DND-41 (cell line): ENCODE measurements at regions not wholly inside any gene's neighbourhood (a gene's known extent, or its start where the extent isn't known, plus 50 kb on each side); places are given as distances from the start of the nearest gene placed in this dataset.

Source experiments
- ATAC-seq: fragments of 200-7000 bp; cut with Tn5 transposase; 3 replicates; pipeline ENCODE4 v1.9.1; 2021; ENCODE audit warnings: low read depth; ENCODE audit not compliant: insufficient read depth
- DNase-seq: peaks from one replicate; pipeline ENCODE4 v3.0.0-alpha.2; 2020
- H2AFZ ChIP-seq: 2 replicates; pipeline ENCODE4 v1.6.0; 2012; ENCODE audit warnings: low read depth, low read length
- H3K27ac ChIP-seq: 2 replicates; pipeline ENCODE4 v1.5.1; 2012; ENCODE audit warnings: low read length, inconsistent platforms
- H3K27me3 ChIP-seq: fragments of 200-600 bp; sonication (generic); 2 replicates; pipeline ENCODE4 v1.6.0; 2012; ENCODE audit warnings: low read length, mild to moderate bottlenecking, inconsistent platforms; ENCODE audit not compliant: insufficient read depth, poor library complexity
- H3K36me3 ChIP-seq: 2 replicates; pipeline ENCODE4 v1.5.1; 2012; ENCODE audit warnings: low read length, inconsistent platforms; ENCODE audit not compliant: insufficient read depth
- H3K4me1 ChIP-seq: 2 replicates; pipeline ENCODE4 v1.5.1; 2012; ENCODE audit warnings: mild to moderate bottlenecking, low read length; ENCODE audit not compliant: insufficient read depth
- H3K4me2 ChIP-seq: 2 replicates; pipeline ENCODE4 v1.6.0; 2012; ENCODE audit warnings: mild to moderate bottlenecking, moderate library complexity, low read length, inconsistent platforms; ENCODE audit not compliant: insufficient read depth
- H3K4me3 ChIP-seq, 2 experiments: fragments of 200-600 bp in 1 of 2; shearing (Covaris generic) in 1 of 2; 2 replicates each; pipeline ENCODE4 v1.5.1; 2012 to 2016; ENCODE audit warnings: inconsistent platforms in 2 of 2, low read length in 2 of 2, mild to moderate bottlenecking in 2 of 2, low read depth in 1 of 2, moderate library complexity in 1 of 2
- H3K79me2 ChIP-seq: 2 replicates; pipeline ENCODE4 v1.6.0; 2012; ENCODE audit warnings: low read length, inconsistent platforms; ENCODE audit not compliant: insufficient read depth
- H3K9ac ChIP-seq: 2 replicates; pipeline ENCODE4 v1.6.0; 2012; ENCODE audit warnings: low read depth, mild to moderate bottlenecking, inconsistent platforms, low read length, moderate library complexity
- H3K9me3 ChIP-seq: 2 replicates; pipeline ENCODE4 v1.5.1; 2012; ENCODE audit warnings: low read length, moderate library complexity, mild to moderate bottlenecking, inconsistent platforms; ENCODE audit not compliant: insufficient read depth, severe bottlenecking
- H4K20me1 ChIP-seq: 2 replicates; pipeline ENCODE4 v1.6.0; 2012; ENCODE audit warnings: low read length; ENCODE audit not compliant: insufficient read depth
- CTCF ChIP-seq: IDR thresholded peaks from 2 replicates; pipeline ENCODE4 v1.5.1; 2012; ENCODE audit warnings: borderline replicate concordance, low read length, moderate library complexity, mild to moderate bottlenecking; ENCODE audit not compliant: poor library complexity, severe bottlenecking; ENCODE audit errors: extremely low read depth
- EZH2 ChIP-seq: IDR thresholded peaks from 3 replicates; pipeline ENCODE4 v1.6.1; 2012; ENCODE audit warnings: borderline replicate concordance, low read depth, mild to moderate bottlenecking, moderate library complexity, low read length, inconsistent platforms; ENCODE audit not compliant: severe bottlenecking

GRCh38 chrX:25278341-25278740, 262.6 kb upstream of the ARX start:
- no peaks in the 10 kb centered on the region for H3K4me1 ChIP-seq
- H3K9ac ChIP-seq, result no peak overlapping the region
- H3K27me3 ChIP-seq, result no peaks in the 10 kb centered on the region
- H3K27ac ChIP-seq, result no peak overlapping the region
- H3K4me3 ChIP-seq, result no peak overlapping the region
- H3K36me3 ChIP-seq, result no peaks in the 10 kb centered on the region
- no peaks in the 10 kb centered on the region for H3K79me2 ChIP-seq
- H3K4me2 ChIP-seq, result no peak overlapping the region
- DNase-seq, result no peak
- H3K9me3 ChIP-seq, result no peaks in the 10 kb centered on the region
- no peak for TF ChIP-seq EZH2
- TF ChIP-seq CTCF, result no peak
- H4K20me1 ChIP-seq, result no peaks in the 10 kb centered on the region
- no peak for ATAC-seq
- H2AFZ ChIP-seq, result no peak overlapping the region

- H3K4me2 ChIP-seq, result no peak overlapping the region
- no peaks in the 10 kb centered on the region for H3K27me3 ChIP-seq
- no peak overlapping the region for H3K4me3 ChIP-seq
- no peaks in the 10 kb centered on the region for H3K36me3 ChIP-seq
- no peak overlapping the region for H3K27ac ChIP-seq
- H3K79me2 ChIP-seq, result no peaks in the 10 kb centered on the region
- no peaks in the 10 kb centered on the region for H3K9me3 ChIP-seq
- H2AFZ ChIP-seq, result no peak overlapping the region
- DNase-seq, result no peak
- H3K9ac ChIP-seq, result no peak overlapping the region
- no peaks in the 10 kb centered on the region for H4K20me1 ChIP-seq
- no peaks in the 10 kb centered on the region for H3K4me1 ChIP-seq
- ATAC-seq, result no peak
- TF ChIP-seq CTCF, result no peak
- no peak for TF ChIP-seq EZH2
These were observed 261.8 kb upstream of the ARX start for GRCh38 chrX:25277574-25277973.

- Histone ChIP-seq H4K20me1 (no peaks in the 10 kb centered on the region), H2AFZ (no peak overlapping the region), H3K4me3 (no peak overlapping the region), H3K9ac (no peak overlapping the region), H3K4me2 (no peak overlapping the region), H3K27ac (no peak overlapping the region), H3K9me3 (no peaks in the 10 kb centered on the region), H3K79me2 (no peaks in the 10 kb centered on the region), H3K36me3 (no peaks in the 10 kb centered on the region), H3K4me1 (no peaks in the 10 kb centered on the region), H3K27me3 (no peaks in the 10 kb centered on the region)
- ATAC-seq (no peak), DNase-seq (no peak)
- TF ChIP-seq EZH2 (no peak), CTCF (peak; percentile 13)
These were observed 259.4 kb upstream of the ARX start for GRCh38 chrX:25275159-25275558.

GRCh38 chrX:25241461-25241860, 225.7 kb upstream of the ARX start:
- Histone ChIP-seq H3K4me1 (no peaks in the 10 kb centered on the region), H3K9ac (no peak overlapping the region), H3K27me3 (no peaks in the 10 kb centered on the region), H2AFZ (no peak overlapping the region), H3K79me2 (no peaks in the 10 kb centered on the region), H3K4me2 (no peak overlapping the region), H3K27ac (no peak overlapping the region), H3K9me3 (no peaks in the 10 kb centered on the region), H4K20me1 (no peaks in the 10 kb centered on the region), H3K36me3 (no peaks in the 10 kb centered on the region), H3K4me3 (no peak overlapping the region)
- TF ChIP-seq EZH2 (no peak), CTCF (no peak)
- DNase-seq (no peak), ATAC-seq (no peak)
